Activated CD4-positive, alpha-beta T cell treated with anti-CD3 and anti-CD28 coated beads for 1 hour (primary cell): ENCODE measurements at regions not wholly inside any gene's neighbourhood (a gene's known extent, or its start where the extent isn't known, plus 50 kb on each side); places are given as distances from the start of the nearest gene placed in this dataset.
"Not testable (repeated sequence)": the region's sequence is repeated elsewhere in the genome, so short reads cannot be mapped to it uniquely, and the experiment has no call there.

Experiments used
- DNase-seq: peaks from one replicate; pipeline ENCODE4 v3.0.0-alpha.2; 2020

- DNase-seq = no peak
Observed at GRCh38 chr1:60886090-60886489, 196.3 kb upstream of the NFIA start.

DNA sequence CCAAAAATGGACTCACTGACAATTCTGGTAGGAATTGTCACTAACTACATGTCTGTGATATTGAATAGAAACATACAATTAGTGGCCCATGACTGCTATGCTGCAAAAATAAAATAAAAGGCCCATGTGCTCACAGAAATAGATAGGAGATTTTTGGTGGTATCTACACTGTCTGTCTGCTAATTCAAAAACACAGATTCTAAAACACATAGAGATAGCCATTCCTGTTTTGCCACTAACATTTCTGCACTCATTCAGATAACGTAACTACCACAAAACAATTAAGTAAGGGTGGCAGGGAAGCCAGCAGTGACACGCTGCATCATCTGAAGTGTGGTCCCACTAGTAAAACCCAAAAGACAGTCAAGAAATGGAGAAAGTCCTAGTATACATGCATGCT, 202.2 kb upstream of the NFIA start:
- DNase-seq = no peak

DNA sequence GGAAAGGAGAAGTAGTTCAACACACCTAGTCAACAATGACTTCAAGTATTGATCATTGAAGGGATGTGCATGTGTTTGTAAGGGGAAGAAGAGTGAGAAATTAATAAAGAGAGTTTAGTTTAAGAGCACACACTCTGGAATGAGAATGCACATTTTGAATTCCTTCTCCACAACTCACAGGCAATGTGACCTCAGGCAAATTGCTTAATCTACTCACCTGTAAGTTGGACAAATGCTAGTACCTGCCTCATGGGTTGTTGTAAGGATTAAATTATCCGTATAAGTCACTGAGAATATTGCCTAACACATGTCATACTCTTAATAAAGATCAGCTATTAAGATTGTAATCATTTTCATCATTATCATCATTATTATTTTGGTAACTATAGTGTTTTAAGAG, 204.0 kb upstream of the NFIA start:
- no peak for DNase-seq

DNA sequence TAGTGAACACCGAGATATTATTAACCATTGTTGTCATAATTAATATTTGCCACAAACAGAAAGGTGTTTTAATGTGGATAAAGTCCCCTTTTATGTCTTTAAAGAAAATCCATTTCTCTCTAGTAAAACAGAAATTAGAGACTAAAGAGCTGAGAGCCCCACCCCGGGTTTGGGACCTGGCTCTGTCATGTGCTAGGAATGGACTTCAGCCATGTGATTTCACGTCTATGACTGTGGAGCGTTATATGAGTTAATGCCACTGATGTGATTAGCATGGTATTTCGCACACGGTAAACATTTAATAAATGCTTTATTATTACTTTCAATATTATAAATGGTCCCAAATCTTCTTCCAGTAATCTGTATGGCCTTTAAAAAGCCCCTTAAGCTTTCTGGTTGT, 205.0 kb upstream of the NFIA start:
- no peak for DNase-seq

DNA sequence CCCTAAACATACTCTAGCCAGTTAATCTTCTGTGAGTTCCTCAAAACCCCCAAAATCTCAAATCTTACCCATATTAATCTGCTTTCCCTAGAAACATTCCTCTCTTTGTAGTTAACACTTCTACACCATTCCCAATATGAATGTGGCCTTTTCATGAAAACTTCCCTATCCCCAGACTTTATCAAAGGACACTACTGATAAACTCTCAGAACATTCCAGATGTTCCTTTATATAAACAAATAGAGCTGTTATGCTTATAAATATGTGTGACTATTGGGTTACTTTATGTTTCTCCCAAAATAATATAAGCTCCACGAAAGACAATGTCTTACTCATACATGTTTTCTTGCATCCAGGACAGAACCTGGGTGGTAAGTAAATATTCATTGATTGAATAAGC, 205.4 kb upstream of the NFIA start:
- no peak for DNase-seq

GRCh38 chr1:60875138-60875537, 207.2 kb upstream of the NFIA start:
- DNase-seq = no peak

GRCh38 chr1:60874718-60875117, 207.6 kb upstream of the NFIA start:
- DNase-seq = no peak

DNA sequence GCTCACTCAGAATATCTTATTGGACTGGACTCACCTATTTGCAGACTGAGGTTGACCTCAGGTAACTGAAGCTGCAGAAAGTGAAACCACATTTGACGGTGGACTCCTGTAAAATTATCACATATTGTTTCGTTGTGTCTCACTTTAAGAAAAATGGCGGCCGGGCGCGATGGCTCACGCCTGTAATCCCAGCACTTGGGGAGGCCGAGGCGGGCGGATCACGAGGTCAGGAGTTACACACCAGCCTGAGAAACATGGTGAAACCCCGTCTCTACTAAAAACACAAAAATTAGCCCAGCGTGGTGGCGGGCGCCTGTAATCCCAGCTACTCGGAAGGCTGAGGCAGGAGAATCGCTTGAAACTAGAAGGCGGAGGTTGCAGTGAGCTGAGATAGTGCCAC, 209.0 kb upstream of the NFIA start:
- not testable (repeated sequence) for DNase-seq

GRCh38 chr1:60872426-60873054, 209.8 kb upstream of the NFIA start:
- no peak for DNase-seq

- no peak for DNase-seq
Observed at GRCh38 chr1:60870269-60870865, 212.0 kb upstream of the NFIA start.

GRCh38 chr1:60868901-60869663, 213.3 kb upstream of the NFIA start:
- no peak for DNase-seq

DNA sequence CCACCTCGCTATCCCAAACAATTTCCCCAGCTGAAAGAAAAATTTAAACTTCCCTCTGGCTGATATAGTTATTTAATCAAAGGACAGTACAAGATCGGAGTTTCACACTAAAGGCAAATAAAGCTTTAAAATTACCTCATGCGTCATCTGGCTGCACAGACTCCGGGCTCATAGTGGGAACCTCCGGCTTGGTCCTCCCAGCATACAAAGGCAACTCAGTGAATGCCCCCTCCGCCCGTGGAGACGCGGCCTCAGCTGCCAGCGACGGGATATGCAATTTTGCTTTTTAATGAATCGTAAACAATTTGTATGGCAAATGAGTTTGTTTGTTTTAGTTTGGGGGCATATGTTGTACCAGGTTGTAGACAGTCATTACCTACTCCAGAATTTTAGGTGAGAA, 214.6 kb upstream of the NFIA start:
- no peak for DNase-seq

- DNase-seq = no peak
Observed at GRCh38 chr1:60866917-60867531, 215.3 kb upstream of the NFIA start.

- no peak for DNase-seq
Observed at GRCh38 chr1:60866226-60866900, 216.0 kb upstream of the NFIA start.

GRCh38 chr1:60865166-60865565, 217.2 kb upstream of the NFIA start:
- DNase-seq = no peak

GRCh38 chr1:60864722-60865121, 217.6 kb upstream of the NFIA start:
- no peak for DNase-seq

DNA sequence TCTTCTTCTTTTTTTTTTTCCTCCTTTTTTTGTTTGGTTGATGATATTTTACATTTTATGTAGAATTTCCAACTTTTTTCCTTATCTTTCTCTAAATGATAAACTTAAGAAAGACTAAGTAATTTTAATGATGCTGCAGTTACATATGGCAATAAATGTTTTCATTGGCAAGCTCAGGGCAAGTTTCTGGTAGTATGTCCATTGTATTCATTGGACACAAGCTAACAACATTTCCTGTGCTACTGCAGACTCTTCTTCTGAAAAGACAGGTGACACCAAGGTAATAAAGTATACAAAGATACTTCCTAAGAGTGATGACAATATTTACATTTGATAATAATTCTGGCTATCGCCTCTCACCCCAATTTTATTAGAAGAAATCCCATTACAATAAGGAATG, 219.2 kb upstream of the NFIA start:
- no peak for DNase-seq

GRCh38 chr1:60861961-60862567, 220.3 kb upstream of the NFIA start:
- no peak for DNase-seq

DNA sequence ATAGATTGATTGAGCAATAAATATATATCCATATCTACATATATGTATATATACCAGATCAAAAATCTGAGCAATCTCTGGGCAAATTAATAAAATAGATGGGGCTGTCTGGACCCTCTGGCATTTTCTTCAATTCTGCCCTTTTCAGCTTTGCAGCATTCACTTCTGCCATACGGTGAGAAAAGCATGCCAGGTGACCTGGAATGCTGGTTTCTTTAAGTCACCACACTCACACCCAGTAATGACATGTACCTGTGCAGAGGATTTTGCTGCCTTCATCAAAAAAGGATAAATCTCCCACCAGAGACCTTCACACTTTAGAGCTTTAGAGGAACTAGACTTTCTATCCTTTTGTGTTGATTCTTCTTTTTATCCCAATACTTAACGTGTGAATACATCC, 223.2 kb upstream of the NFIA start:
- no peak for DNase-seq

DNA sequence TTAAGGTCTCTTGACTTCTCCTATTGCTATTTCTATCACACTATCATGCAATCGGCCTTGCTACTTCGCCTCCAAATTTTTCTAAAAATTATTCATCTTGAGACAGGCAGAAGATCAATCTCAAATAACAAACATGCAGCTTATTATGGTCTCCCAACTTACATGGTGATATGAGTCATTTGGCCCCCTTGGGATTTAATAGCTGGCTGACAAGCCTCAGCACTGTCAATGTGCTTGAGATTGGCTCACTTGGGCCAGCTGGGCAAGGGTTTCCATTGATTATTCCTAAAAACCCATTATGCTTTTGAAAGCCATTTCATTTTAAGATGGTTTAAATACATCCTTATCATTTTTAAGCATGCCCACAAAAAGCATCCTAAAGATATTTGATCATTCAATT, 224.5 kb upstream of the NFIA start:
- DNase-seq = no peak

- no peak for DNase-seq
Observed at GRCh38 chr1:60850084-60850483, 232.3 kb upstream of the NFIA start.

GRCh38 chr1:60849401-60849800, 233.0 kb upstream of the NFIA start:
- no peak for DNase-seq

DNA sequence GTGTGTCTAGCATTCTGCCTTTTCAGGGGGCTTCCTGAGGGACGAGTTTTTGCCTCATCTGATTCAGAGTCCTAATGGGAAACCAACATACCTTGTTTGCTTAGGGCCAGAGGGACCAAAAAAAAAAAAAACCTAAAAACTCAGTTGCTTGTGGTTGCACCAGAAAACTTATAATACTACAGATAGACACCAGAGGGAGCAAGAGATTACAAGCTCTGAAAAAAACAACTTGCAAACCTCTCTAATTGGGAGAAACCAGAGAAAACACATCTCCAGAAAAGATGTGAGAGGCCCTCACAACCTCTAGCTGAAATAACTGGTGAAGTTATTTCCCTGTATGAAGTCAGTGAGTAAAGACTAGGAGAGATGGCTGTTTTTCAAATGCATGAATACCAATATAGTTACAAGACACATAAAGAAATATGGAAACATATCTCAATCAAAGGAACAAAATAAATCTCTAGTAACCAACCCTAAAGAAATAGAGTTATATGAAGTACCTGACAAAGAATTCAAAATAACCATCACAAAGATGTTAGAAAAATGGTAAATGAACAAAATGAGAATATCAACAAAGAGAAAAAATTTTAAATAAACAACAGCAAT, 233.7 kb upstream of the NFIA start:
- no peak for DNase-seq
